Bone marrow (tissue), 2 donors: ENCODE measurements at regions not wholly inside any gene's neighbourhood (a gene's known extent, or its start where the extent isn't known, plus 50 kb on each side); places are given as distances from the start of the nearest gene placed in this dataset.

Experiments used
- DNase-seq, 2 donors: peaks; one replicate each; lab custom pipeline; 2025; lab: John Stamatoyannopoulos, UW

DNA sequence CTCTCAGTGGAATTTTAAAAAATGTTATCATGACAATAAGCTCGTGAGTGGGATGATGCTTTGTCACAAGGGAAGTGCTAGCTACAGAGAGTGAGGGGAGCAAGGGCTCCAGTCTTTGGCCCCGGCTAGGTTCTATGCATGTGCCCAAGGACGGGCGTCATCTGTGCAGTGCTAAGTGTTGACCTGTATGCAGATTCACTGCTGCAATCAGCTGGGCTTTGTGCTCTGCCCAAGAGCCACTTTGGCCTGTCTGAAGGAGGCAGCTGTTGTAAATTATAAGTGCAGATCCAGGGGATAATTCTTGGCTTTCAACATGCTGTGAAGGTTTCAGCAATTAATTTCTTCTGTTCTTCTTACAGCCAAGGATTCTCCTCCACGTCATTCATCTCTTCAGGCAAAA, 268.6 kb downstream of the PSAT1 start:
- DNase-seq, result no peak

DNA sequence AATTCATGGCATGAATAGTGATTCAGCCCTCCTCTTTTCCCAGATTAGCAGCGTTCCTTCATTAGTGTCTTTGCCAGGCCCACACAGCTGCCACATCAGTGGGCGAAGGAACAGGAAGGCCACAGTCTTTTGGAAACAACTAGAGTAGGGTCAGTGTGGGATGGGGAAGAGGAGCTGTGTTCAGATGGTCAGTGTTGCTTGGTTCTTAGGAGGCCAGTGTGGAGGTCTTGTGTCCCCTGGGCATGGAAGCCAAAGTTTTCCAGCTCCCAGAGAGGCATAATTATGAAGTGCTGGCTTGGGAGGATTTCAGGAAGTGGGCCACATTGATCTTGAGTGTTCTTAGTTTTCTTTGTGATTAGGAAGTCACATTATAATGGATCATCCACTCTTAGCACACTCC, 269.6 kb downstream of the PSAT1 start:
- DNase-seq, result no peak

DNA sequence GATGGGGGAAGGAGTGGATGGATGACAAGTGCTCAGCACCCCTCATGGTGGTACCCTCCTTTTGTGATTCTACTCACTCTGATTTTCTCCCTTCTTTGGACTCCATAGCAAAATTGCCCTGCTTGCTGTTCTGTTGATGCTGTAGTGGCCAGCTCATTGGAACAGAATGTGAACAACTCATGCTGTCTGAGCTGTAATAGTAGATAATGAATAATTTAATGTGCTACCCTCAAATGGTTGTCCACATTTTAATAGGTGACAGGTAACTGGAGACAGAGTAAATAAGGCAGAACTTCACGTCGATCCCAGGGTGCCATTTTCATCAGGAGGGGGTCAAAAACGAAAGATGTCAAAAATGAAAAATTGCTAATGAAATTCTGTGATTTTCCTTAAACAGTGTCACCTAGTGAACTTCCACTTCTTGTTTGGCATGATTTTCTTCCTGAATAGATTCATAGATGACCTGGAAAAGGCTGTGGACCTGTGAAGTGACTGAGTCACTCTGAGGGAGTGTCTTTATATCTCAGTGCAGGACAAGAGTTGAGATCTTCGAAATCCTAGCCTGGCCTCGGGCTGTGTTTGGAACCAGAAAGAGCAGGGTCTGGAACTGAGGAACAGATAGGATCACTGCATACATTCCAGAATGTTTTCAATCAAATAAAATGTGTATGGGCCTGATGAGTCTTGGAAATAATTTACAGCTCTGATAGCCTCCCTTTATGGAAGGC, 270.2 kb downstream of the PSAT1 start:
- DNase-seq, result no peak

DNA sequence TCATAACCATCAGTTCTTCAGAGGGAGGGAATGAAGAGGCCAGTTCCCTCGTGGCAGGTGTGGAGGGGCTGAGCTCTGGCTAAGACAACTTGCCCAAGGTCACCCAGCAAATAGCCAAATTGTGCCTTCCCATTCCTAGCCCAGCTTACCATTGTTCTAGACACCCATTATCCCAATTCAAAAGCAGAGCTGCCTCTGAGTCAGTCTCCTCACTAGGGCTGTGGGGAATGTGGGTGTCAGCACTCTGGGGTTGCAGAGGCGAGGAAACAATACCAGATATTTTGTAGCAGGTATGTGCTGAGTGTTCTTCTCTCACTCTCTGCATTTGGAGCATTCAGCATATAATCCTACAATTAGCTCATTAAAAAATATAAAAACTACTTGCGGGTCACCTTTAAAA, 270.8 kb downstream of the PSAT1 start:
- no peak for DNase-seq

DNA sequence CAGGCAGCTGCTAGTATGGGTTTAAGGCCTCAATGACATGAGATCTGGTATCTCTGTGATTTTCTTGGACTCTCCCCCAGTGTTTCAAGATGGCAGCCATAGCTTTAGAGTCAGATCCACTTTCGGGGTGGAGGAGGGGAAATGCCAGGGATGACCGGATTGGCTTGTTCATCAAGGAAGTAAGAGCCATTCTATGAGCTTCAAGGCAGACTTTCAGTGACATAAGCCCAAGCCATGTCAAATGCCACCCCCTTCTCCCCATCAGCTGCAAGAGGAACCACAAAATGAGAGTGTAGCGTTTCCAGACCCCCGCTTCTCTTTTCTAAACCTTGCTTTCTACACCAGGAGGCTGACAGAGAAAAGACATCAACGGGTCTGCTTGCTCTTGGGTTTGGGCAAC, 271.8 kb downstream of the PSAT1 start:
- no peak for DNase-seq

DNA sequence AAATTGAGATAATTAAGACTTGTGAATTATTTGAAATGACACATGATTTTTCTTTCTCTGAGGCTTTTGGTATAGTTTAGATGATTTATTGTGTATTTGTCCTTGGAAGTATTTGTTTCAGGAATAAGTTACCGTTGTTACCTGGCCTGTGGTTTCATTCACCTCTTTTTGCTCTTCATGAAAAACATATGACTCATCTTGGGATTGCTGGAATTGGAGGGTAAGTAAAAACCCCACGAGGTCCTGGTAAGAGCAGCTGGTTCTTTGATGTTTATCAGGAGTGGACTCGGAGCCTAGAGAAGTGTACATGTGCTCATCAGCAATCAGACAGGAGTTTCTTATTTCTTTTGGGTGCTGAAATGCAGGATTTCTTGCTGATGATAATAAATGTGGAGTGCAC, 275.3 kb downstream of the PSAT1 start:
- no peak for DNase-seq

DNA sequence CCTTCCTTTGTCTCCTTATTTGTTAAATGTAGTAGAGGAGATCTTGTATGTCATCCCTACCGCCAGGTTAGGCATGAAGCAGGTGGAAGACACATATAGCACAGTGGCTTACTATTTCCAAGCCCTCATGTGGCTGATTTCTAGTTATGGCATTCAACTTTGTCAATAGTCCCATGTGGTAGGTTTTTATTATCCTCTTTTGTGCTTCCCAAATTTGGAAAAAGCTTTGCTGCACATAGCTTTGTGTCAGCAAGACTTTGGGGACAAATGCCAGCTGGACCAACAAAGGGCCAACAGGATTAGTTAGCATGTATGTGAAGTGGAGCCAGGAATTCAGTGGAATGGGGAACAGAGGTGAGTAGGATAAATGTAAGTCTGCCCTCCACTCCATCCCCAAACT, 276.3 kb downstream of the PSAT1 start:
- DNase-seq, result no peak

DNA sequence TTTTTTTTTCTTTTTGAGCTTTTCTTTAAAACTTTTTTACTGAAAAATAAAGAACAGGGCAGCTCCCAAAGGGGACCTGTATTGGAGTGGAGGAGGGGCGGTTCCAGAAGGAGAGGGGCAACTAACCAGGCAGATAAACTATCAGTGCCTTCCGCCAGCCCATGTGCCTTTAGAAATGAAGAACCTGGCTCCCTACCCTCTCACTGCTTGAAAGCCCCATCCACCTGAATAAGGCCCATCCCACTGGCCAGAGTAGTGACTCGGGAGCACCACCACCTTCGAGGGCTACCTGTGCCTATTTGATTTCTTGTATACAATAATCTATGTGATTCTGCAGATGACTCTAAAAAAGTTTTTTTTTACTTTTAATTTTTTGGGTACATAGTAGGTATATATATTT, 276.7 kb downstream of the PSAT1 start:
- no peak for DNase-seq

DNA sequence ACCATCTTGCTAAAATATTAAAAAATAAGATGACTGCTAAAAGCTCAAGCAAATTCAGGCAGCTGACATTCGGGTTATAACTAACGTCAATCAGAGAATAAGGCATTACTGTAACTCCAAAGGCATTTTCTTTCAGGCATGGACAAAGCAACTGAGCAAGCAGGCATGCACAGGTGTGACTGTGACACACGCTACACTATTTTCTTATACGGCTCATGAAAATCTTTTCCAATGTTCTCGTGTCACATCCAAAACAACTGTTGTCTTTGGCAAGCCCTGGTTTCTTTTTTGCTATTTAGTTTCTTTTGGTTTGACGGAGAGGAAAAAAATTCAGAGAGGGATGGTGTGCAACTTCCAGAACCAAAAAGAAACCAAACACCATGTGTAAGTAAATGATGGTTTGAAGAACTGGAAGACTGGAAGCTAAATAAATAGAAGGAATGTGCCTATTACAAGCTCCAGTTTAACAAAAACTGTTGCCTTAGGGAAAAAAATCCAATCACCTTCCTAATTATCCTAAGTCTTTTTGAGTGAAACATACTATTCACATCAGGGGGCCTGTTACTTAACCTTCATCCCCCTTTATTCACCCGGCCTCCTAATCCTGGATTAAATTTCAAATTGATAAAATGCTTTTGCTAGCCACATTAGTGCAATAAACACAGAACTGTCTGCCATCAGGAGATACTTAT, 277.6 kb downstream of the PSAT1 start:
- no peak for DNase-seq

DNA sequence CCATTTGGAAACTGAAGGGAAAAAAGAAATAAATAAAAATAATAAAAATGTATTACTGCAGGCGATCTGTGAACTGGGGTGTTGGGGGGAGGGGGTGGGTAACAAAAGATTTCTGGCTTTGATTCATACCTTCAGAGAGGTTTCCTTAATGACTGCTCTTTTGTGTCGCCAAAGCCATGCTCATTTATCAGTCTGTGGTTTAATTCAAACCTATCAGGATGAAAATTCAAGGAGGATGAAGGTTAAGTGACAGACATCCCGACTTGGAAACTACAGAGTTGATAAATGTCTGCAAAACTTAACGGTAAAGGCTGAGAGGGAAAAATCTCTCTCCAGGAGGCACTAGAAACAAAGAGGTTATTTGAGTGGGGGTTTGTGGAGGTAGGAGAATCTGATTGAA, 278.2 kb downstream of the PSAT1 start:
- no peak for DNase-seq

DNA sequence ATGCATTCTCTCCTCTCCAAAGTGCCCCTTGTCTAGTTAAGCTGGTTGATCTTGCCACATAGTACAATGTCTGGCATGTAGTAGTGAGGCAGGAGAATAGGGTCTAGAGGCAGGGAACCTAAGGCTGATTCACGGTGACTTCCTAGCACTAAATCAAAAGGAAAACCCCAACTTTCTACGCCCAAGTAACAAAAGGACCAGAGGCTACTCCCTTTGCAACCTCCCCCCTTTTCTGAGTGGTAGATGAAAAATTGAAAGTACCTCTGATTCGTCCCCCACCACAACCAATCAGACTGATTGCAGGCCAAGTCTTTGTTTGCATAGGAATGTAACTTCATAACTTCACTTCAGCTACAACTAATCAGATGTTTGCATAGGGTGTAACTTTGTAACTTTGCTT, 278.8 kb downstream of the PSAT1 start:
- DNase-seq, result no peak

DNA sequence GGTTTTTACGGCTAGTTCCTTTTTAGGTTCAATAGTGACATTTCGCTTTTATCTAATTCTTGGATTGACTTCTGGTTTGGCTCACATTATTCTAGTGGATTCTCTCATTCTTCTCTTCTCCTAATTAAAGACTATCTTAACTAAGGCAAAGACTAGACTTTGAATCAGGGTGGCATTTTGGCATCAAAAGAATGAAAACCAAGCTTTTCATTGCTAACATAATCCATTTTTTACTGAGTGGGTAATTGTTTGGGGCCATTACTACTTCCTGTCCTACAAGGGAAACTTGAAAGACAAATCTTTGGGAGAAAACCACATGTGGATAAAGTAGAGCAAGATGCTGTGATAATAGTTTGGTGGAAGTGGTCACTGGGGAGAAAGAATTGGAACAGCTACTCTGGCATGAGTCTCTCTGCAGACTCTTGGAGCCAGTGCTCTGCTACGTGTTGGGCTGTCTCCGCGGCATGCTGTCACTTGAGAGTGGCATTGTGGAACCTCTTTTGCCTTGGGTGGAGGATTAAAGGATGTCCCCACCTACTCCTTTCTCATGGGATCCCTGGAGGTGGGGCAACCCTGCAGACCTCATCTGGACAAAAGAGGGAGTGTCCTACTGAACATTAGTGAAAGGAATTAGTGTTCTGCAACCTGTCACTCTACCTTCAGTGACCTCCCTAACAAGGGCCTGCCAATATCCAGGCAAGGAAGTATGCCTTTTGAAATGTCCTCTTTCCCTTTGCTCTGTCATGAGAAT, 280.4 kb downstream of the PSAT1 start:
- DNase-seq, result no peak

DNA sequence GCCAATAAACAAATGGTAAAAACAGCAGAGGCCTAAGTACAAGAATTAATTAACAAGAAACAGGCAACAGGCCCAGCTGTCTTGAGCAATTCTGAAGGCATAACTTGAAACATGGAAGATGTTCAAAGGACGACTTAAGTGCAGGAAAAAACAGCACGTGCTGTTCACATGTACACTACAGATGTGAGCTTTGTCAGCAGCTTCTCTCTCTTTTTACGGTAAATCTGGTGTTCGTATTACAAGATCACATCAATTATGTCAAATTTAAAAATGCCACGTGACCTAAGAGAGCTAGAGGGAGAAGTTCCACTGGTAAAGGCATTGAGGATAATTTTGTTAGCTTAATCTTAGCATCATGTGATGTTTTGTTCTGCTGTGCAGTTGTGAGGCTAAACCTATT, 281.1 kb downstream of the PSAT1 start:
- no peak for DNase-seq

DNA sequence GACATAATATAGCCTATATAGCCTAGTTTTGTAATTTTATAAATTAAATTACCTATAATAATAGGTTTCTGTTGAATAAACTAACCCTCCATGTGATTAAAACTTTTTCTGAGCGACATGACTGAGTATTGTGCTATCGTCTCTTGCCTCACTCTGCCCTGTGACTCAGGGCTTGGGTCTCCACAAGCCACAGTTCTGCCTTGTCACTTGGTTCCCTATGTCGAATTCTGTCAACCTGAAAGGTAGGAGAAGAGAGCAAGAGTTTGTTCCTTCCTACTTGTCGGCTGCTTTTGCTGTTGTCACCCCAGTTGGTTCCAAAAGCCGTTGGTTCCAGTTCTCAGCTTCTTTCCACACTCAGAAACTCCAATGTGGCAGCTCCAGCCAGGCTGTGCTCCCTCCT, 285.9 kb downstream of the PSAT1 start:
- no peak for DNase-seq

DNA sequence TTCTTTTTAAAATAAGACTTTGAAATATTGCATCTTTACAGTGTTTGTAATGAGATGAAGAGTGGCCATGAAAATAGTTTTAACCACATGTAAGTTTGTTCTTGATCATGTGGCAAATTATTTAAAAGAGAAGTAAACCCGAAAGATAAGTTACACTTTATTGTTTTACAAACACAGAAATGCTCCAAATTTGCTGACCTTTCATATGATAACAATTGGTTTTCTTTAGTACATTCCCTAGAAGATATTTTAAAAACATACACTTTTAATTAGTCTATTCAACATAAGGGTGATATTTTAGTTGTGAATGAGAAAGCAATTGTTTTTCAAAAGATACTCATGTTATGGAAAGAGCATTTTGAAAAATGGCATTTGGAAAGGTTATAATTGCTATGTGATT, 287.7 kb downstream of the PSAT1 start:
- no peak for DNase-seq

DNA sequence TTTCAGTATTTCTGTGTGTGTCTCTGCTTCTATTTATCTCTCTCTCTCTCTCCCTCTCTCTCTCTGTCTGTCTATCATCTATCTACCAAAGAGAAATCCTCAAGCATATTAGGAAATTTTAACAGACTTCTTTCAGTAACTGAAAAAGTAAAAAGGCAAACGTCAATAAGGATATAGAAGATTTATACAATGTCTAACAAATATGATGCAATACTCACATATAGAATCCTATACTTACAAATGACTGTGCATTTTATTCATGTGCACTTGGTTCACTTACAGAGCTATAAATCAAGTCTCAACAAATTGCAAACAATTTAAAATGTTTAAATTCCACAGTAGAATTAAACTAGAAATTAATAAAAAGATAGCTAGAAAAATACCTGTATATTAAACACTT, 289.0 kb downstream of the PSAT1 start:
- no peak for DNase-seq

DNA sequence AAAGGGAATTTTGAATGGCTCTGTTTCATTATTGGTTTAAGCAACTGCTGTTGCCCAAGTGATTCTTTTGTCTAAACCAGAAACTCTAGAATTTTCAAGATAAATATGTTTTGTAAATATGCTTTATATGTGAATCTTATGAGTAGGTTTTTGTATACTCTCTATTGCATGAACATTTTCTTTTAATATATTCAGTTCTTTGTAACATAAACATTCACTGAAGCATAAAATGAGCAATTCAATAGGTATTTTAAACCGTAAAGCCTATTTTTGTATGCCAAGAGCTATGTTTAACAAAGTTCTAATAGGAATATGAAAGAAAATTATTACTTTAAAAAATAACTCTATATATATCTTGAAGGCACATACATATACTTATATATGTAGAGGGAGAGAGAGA, 293.1 kb downstream of the PSAT1 start:
- DNase-seq, result no peak

DNA sequence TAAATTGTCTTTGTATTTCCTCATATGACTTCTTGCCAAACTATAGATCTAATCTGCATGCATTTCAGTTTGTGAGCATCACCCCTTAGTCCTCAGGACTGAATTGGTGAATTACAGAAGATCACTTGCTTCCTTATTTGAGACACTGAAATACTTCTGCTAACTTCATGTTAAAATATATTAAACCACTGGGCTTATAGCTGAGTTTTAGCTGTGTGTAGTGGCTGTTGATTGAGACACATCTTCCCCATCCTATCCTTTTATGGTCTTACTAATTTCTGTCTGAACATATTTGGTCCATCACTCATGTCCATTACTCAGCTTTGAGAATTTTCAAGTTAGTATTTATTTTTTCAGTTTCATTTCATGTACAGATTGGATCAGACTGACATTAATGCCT, 295.9 kb downstream of the PSAT1 start:
- DNase-seq, result no peak

DNA sequence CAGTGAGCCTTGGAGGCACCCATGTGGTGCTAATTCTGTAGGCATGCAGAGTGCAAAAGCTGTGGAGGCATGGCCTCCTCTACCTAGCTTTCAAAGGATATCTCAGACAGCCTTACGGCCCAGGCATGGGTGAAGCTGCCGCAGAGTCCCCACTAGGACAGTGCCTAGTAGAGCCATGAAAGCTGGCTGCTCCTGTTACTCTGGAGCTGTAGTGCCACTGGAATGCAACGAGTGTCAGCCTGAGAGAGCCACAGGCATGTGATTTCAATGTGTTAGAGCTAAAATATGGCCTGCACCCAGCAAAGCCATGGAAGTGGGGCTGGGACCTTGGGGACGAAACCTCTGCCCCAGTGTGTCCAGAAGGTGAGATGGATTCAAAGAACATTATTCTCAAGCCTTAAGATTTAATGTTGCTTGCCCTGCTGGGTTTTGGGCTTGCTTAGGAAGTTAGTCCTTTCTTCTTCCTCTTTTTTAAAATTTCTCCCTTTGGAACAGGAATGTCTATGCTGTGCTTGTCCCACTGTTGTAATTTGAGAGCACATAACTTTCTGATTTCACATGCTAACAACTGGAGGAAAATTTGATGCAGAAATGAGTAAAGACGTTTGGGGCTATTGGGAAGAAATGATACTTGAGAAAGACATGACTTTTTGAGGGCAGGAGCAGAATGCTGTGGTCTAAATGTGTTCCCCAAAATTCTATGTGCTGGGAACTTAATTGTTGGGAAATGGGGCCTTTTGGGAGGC, 298.4 kb downstream of the PSAT1 start:
- DNase-seq, result no peak

DNA sequence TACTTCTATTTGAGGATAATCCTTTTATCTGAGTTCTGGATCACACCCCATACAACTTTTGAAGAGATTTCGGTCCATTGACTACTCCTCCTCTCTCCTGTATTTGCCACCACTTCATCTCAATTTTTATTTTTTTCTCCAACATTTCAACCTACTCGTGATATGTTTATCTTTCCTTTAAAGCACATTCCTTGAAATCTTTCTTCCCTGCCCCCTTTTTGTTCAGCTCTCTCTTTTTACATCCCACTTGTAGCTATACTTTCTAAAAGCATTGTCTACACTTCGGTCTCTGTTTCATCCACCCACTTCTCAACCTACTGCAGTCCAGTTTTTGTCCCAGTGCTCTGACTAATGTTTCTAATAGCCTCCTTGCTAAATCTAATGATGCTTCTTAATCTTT, 299.4 kb downstream of the PSAT1 start:
- no peak for DNase-seq

DNA sequence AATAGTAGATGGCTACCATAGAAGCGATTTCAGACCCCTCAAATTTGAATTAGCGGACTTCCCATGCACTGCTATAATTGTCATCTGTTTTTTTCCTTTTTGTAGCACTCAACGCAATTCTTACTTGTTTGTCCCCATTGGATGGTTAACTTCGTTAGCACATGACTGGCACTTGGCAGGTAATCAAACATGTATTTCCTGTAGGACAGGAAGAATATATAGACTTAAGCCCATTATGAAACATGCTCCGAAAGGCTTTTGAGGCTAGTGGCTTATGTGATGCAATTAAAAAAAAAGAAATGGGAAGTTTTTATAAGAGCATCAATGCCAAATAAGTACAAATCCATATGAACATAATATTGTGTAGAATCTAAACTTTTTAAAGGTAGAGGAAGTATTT, 301.2 kb downstream of the PSAT1 start:
- DNase-seq, result no peak

DNA sequence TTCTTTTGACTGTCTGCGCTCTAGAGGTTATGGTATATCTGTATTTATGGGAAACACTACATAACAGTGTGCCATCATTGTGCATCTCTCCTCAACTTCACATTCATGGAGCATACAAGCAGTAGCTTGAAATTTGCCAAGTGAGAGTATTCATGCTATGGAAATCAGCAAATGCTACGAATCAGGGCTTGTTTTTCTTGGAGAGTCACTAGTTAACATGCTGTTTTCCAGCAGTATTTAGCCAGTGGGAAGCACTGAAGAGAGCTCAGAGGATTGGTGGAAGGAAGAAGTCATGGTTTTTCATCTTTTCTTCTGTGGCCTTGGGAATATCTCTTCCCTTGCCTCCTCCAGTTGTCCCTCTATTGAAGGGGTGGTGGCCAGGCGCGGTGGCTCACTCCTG, 303.0 kb downstream of the PSAT1 start:
- DNase-seq, result no peak
